Testis (tissue), 2 donors: ENCODE measurements at regions not wholly inside any gene's neighbourhood (a gene's known extent, or its start where the extent isn't known, plus 50 kb on each side); places are given as distances from the start of the nearest gene placed in this dataset.

ENCODE experiments used
- POLR2A ChIP-seq: fragments of 450-650 bp; IDR thresholded peaks from one replicate; pipeline ENCODE4 v1.6.1; 2017; ENCODE audit warnings: antibody characterized with exemption, mild to moderate bottlenecking, moderate library complexity
- TF ChIP-seq, protein P1 (sequence below), 3 experiments: fragments of 450-650 bp in 2 of 3; fragments of 200-600 bp in 1 of 3; sonication (generic) in 1 of 3; IDR thresholded peaks; one replicate each; pipeline ENCODE4 v1.5.1; 2016 to 2019; ENCODE audit warnings: antibody characterized with exemption in 3 of 3, mild to moderate bottlenecking in 2 of 3, moderate library complexity in 1 of 3

DNA sequence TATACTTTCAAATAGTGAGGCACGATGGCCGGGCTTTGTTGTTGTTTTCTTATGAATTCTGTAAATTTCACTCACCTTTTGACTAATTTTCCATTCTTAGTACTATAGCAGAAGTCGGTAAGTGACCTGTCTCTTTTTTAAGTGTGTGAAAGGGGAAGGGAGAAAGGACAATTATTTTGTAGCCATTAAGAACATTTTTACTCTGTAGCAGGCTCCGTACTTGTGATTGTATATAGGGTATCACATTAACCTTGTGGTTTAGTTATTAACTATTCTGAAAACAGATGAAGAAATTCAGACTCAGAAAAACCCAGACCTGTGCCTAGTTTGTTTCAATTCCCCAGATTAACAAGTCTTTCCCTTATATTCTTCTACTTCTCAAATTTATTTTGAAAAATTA lies 78.7 kb downstream of the CASP12 start:
- TF ChIP-seq POLR2A = no peak
- TF ChIP-seq, protein P1, sequence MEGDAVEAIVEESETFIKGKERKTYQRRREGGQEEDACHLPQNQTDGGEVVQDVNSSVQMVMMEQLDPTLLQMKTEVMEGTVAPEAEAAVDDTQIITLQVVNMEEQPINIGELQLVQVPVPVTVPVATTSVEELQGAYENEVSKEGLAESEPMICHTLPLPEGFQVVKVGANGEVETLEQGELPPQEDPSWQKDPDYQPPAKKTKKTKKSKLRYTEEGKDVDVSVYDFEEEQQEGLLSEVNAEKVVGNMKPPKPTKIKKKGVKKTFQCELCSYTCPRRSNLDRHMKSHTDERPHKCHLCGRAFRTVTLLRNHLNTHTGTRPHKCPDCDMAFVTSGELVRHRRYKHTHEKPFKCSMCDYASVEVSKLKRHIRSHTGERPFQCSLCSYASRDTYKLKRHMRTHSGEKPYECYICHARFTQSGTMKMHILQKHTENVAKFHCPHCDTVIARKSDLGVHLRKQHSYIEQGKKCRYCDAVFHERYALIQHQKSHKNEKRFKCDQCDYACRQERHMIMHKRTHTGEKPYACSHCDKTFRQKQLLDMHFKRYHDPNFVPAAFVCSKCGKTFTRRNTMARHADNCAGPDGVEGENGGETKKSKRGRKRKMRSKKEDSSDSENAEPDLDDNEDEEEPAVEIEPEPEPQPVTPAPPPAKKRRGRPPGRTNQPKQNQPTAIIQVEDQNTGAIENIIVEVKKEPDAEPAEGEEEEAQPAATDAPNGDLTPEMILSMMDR (IDR thresholded peaks at IDR 0.05) = no peak
